CD4-positive, alpha-beta T cell treated with Interleukin-15 for 4 hours (primary cell): ENCODE measurements at regions not wholly inside any gene's neighbourhood (a gene's known extent, or its start where the extent isn't known, plus 50 kb on each side); places are given as distances from the start of the nearest gene placed in this dataset.

Experiments used
- DNase-seq: peaks from one replicate; pipeline ENCODE4 v3.0.0-alpha.2; 2020; ENCODE audit warnings: low spot score

DNA sequence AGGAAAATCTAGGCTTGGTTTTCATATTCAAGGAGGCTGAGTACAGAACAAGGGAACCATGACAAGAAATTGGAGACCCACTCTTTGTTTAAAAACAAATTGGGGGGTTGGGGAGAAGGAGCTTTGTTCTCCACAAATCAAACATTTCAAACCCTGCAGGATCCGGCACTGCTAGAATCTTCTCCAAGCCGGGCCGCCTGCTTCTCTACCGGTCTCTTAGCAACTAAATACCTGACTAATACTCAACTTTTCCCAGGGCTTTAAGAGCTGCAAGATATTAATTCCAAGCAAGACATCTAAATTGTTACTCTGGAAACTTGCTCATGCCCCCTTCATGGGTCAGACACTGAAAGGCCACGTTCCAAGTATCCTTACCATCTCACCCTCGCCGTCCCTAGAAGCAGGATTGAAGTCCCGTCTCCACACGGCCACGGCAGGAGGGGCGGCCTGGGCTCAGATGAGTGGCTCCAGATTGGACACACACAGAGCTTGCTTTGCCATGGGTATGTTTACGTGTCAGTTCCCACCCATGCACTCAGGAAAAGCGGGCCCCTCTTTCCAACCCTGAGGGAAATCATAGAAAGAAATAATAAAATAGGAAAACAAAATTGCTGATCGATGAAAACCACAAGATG, 126.4 kb upstream of the CDH4 start:
- no peak for DNase-seq

GRCh38 chr20:61126369-61127195, 125.5 kb upstream of the CDH4 start:
- DNase-seq = no peak

DNA sequence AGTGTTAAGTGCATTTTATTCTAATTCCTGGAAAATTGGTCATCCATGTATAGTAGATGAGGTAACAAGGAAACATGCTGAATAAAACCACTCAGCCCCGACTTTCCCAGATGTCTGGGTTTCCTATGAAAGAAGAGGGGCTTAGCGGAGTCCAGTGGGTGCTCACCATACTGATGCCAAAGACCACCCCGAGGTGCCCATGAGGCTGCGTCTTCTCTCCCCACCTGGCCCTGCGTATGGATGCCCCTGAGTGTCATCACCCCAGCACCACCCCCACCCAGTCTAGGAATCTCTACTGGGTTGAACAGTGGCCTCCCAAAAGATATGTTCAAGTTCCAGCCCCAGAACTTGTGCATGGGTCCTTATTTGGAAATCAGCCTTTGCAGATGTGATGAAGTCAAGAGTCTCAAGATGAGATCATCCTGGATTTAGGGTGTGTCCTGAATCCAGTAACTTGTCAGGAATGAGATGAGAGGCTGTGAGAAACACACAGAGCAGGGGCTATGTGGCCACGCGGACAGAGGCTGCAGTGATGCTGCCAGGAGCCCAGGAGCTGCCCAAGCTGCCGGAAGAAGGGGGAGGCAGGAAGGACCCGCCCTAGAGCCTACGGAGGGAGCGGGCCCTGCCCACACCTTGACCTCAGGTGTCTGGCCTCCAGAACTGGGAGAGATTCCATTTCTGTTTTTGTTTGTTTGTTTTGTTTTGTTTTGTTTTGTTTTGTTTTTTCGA, 124.6 kb upstream of the CDH4 start:
- DNase-seq = no peak

GRCh38 chr20:61128701-61129269, 123.3 kb upstream of the CDH4 start:
- DNase-seq = no peak

DNA sequence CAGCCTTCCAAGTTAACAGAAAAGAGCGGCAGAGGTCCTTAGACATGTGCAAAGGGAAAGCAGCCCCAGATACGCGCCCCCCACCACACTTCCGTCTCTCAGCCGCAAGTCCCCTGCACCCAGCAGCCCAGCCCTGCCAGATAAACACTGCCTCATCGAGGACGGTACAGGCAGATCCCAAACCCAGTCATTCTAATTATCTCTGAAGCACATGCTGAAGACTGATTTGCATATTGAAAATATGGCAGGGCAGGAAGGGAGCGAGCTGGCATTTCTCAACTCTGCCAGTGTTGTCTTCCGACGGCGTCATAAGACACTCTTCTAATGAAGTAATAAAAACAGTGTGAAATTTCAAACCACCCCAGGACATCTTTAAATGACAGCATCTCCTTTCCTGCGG, 122.8 kb upstream of the CDH4 start:
- DNase-seq = no peak

- DNase-seq = no peak
These were observed 121.9 kb upstream of the CDH4 start for GRCh38 chr20:61130156-61130555.

DNA sequence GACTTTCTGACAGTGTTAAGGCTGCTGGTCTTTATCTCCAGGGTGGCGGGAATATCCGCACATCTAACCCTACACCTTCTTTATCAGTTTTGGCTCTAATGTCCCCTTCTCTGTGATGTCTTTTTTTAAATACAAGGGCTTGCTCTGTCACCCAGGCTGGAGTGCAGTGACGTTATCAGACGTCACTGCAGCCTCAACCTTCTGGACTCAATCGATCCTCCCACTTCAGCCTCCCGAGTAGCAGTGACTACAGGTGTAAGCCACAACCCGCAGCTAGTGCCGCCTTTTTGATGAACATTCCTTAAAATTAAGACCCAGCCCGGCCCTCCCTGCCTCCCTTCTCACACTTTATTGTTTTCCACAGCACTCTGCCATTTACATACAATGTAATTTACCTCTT, 120.1 kb upstream of the CDH4 start:
- DNase-seq = no peak

- DNase-seq = no peak
These were observed 118.5 kb upstream of the CDH4 start for GRCh38 chr20:61133611-61134010.

- DNase-seq = no peak
These were observed 117.6 kb upstream of the CDH4 start for GRCh38 chr20:61134296-61135030.

DNA sequence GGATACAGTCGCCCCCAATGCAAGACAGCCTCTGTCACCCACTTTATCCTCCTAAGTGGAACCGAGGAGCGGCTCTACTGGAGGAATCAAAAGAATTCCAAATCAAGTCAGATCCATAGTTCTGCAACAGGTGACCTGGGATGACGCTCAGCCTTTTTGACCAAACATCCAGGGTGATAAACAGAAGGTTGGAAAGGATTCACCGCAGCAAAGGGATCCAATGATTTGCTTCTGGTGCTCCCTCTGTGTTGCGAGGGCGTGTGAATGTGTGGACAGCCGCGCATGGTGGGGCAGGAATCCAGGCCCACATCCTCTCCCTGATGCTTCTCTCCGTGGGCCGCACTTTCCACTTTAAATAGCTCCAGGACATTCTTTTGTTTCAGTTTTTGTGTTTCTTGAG, 116.8 kb upstream of the CDH4 start:
- no peak for DNase-seq

DNA sequence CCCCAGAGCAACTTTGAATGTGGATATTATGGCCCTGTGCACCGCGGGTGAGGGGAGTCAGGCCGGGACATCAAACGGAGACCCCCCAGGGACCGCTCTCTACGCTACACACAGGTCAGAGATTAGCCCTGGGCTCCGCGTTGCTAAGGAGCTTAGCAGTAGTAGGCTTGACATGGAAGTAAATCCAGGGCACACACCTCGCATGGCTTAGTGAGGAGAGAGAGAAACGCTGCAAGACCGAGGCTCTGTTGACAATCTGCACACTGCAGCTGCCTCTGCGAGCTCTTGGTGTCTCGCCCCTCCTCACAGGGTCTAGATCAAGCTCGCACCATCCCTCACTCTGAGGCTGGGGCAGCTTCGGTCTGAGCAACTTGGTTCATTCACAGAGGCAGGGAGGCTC, 116.1 kb upstream of the CDH4 start:
- DNase-seq = no peak

- DNase-seq = no peak
These were observed 113.5 kb upstream of the CDH4 start for GRCh38 chr20:61138566-61138965.

GRCh38 chr20:61139031-61139430, 113.0 kb upstream of the CDH4 start:
- DNase-seq = no peak

GRCh38 chr20:61140576-61140975, 111.5 kb upstream of the CDH4 start:
- DNase-seq = no peak

DNA sequence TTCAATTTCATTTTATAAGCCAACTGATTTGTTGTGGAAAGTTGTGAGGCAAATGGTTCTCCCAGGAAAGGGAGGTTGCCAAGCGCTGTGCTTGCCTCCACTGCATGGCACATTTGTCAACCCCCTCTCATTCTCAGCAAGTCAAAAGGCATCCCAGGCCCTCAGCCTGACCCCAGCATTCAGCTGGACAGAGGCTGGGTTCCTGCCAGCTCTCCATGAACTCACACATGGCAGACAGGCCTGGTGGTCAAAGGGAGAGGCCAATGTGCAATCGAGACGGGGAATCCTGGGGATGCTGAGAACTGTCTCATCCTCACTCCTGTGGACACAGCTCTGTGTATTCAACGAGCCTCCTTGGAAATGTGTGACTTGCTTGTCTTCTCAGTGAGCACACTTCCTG, 106.0 kb upstream of the CDH4 start:
- no peak for DNase-seq

- DNase-seq = no peak
These were observed 102.4 kb upstream of the CDH4 start for GRCh38 chr20:61149636-61150035.

DNA sequence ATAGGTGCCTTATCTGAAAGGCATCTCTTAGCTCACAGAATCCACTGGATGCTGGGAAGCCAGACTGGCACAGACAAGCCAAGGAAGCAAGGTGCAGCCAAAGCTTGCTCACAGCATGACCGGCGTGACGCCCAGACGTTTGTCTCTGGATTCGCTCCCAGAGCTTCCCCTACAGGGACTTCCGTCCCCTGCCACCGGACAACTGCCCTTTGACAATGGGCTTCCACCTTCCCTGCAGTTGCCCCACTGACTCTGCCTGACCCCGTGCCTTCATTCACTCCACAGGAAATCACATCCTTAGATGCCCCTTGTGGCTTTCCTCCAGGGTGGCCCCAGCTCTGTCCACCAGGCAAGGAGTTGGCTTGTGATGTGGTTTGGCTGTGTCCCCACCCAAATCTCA, 94.8 kb upstream of the CDH4 start:
- no peak for DNase-seq

GRCh38 chr20:61159957-61160686, 91.9 kb upstream of the CDH4 start:
- no peak for DNase-seq

DNA sequence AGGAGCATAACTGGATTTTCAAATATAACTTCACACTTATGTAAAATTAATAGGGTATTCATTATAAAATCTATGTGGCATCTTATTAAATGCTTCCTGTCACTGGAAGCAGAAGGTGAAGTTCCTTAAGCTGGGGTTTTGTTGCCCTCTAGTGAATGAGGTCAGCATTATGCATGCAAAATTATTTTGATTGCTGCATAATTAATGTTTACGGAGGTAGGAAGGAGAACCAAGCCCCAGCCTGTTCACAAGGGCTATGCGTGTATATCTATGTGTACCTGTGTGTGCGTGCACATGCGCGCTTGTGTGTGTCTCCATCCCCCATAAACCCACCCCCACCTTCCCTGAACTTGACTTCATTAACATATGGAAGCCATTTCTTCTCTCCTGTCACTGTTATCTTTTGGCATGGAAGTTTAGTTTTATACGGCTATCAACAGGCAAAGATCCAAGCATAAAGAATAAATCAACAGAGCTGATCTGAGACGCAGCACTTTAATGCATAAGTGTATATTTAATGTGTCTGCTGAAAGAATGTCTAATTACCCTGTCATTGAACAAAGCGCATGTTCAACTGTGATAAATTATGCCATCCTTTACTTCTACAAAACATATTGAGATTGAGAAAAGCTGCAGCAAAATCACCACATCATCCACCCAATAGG, 90.2 kb upstream of the CDH4 start:
- no peak for DNase-seq

GRCh38 chr20:61162451-61162850, 89.6 kb upstream of the CDH4 start:
- no peak for DNase-seq

DNA sequence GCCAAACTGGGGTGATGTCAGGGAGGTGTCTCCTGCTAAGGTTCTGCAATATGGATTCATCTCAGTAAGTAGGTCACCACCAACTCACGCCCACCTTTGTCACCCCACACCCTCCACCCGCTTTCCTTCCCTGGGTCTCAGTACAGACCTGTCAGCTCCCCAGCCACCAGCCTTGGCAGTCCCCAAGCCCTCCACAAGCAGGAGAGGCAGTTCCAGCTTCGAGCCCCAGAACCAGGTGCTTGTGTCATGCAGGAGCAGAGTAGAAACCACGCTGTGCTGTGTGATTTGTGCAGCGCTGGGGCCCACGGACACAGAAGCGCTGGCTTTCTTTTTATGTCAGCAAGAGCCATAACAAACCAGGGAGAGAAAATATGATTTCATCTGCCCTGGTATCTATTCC, 89.0 kb upstream of the CDH4 start:
- DNase-seq = no peak
